Activated B cell treated with CpG ODN at 0.5 μM for 24 hours (primary cell): ENCODE measurements at regions not wholly inside any gene's neighbourhood (a gene's known extent, or its start where the extent isn't known, plus 50 kb on each side); places are given as distances from the start of the nearest gene placed in this dataset.

ENCODE experiments used
- ATAC-seq: fragments of 200-7000 bp; cut with Tn5 transposase; one replicate; pipeline ENCODE4 v1.10.0; 2021; ENCODE audit warnings: low read depth, mild to moderate bottlenecking, moderate library complexity
- CTCF ChIA-PET: fragments of 350-600 bp; sonication (Branson Sonifier 250); formaldehyde crosslinking; loops from one replicate; lab custom pipeline; 2021; ENCODE audit warnings: antibody characterized with exemption; lab: Charles Lee
- POLR2A ChIA-PET: fragments of 350-600 bp; sonication (Branson Sonifier 250); formaldehyde crosslinking; loops from one replicate; lab custom pipeline; 2021; ENCODE audit warnings: antibody characterized with exemption; lab: Charles Lee
- DNase-seq: peaks from one replicate; pipeline ENCODE4 v3.0.0; 2022
- H3K27ac Mint-ChIP-seq: one replicate; pipeline ENCODE4 v1.8.0; 2020; ENCODE audit warnings: mixed read lengths
- H3K27me3 Mint-ChIP-seq: one replicate; pipeline ENCODE4 v1.8.0; 2021; ENCODE audit warnings: mixed read lengths
- H3K36me3 Mint-ChIP-seq: one replicate; pipeline ENCODE4 v1.8.0; 2021; ENCODE audit warnings: low read depth, mixed read lengths
- H3K4me1 Mint-ChIP-seq: one replicate; pipeline ENCODE4 v1.8.0; 2021; ENCODE audit warnings: mixed read lengths
- H3K4me3 Mint-ChIP-seq: one replicate; pipeline ENCODE4 v1.8.0; 2020; ENCODE audit warnings: mild to moderate bottlenecking, mixed read lengths
- H3K9me3 Mint-ChIP-seq: one replicate; pipeline ENCODE4 v1.8.0; 2020; ENCODE audit warnings: mixed read lengths
- CTCF ChIP-seq: fragments of 200-600 bp; IDR thresholded peaks from one replicate; pipeline ENCODE4 v1.8.0; 2022; ENCODE audit warnings: antibody characterized with exemption, mild to moderate bottlenecking
- intact Hi-C: fragments of 100-400 bp; cut with micrococcal nuclease; formaldehyde crosslinking; loops from one replicate; pipeline ENCODE4 v1.15.1; 2024

DNA sequence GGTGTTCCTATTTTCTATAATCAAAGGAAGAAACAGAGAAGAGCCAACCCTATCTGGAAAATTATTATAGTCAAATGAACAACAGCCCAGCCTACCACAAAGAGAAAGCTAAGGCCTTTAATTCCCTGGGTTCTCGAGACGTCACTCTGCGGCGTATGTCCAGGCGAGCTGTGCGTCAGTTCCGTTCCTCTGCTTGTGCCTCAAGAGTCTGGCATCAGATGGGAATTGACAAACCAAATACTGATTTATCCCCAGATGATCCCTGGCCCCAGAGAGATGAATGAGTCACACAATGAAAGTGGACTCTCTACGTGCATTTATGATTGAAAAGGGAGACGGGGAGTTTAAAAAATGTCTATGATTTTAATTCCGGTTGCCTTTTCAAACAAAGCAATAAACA is 151.6 kb upstream of the PDE10A start:
- ATAC-seq = no peak
- DNase-seq = no peak
- no peaks in the 10 kb centered on the region for H3K4me1 Mint-ChIP-seq
- peaks cover 18% of the 10 kb centered on the region for H3K27me3 Mint-ChIP-seq
- no peak for TF ChIP-seq CTCF
- POLR2A ChIA-PET = no interaction called here
- H3K9me3 Mint-ChIP-seq = peaks cover 4% of the 10 kb centered on the region
- CTCF ChIA-PET = no interaction called here
- H3K36me3 Mint-ChIP-seq = no peaks in the 10 kb centered on the region
- no peak overlapping the region for H3K27ac Mint-ChIP-seq
- intact Hi-C loops = no loop called here
- no peak overlapping the region for H3K4me3 Mint-ChIP-seq

DNA sequence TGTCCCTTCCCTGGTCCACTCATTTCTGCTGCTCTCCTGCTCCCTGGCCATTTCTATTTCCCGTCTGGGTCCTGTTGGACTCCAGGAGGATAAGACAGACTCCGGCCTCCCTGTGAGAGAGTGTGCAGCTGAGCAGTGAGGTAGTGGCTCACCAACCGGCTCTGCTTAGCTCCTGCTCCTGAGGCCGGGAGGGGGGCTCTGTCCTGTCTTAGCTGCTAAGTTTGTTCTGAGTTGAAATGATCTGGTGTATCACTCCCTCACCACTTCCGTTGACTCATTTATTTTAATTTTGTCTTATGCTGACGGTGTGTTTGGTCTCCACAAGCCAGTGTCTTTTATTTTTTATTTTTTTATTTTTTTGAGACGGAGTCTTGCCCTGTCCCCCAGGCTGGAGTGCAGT is 148.5 kb upstream of the PDE10A start:
- ATAC-seq (no peak), DNase-seq (no peak)
- ChIA-PET CTCF (no interaction called here), POLR2A (no interaction called here)
- Mint-ChIP-seq H3K27me3 (peaks cover 7% of the 10 kb centered on the region), H3K9me3 (peaks cover 4% of the 10 kb centered on the region), H3K36me3 (no peaks in the 10 kb centered on the region), H3K27ac (no peak overlapping the region), H3K4me3 (no peak overlapping the region), H3K4me1 (no peaks in the 10 kb centered on the region)
- no peak for TF ChIP-seq CTCF
- intact Hi-C loops = no loop called here

- no peaks in the 10 kb centered on the region for H3K36me3 Mint-ChIP-seq
- no peak overlapping the region for H3K4me3 Mint-ChIP-seq
- POLR2A ChIA-PET = no interaction called here
- peaks cover 4% of the 10 kb centered on the region for H3K9me3 Mint-ChIP-seq
- DNase-seq (no peak), ATAC-seq (no peak)
- CTCF ChIA-PET = no interaction called here
- H3K27me3 Mint-ChIP-seq = peaks cover 13% of the 10 kb centered on the region
- H3K4me1 Mint-ChIP-seq = no peaks in the 10 kb centered on the region
- intact Hi-C loops = no loop called here
- H3K27ac Mint-ChIP-seq = no peak overlapping the region
- no peak for TF ChIP-seq CTCF
Measured at GRCh38 chr6:165808021-165808420, 145.0 kb upstream of the PDE10A start.

DNA sequence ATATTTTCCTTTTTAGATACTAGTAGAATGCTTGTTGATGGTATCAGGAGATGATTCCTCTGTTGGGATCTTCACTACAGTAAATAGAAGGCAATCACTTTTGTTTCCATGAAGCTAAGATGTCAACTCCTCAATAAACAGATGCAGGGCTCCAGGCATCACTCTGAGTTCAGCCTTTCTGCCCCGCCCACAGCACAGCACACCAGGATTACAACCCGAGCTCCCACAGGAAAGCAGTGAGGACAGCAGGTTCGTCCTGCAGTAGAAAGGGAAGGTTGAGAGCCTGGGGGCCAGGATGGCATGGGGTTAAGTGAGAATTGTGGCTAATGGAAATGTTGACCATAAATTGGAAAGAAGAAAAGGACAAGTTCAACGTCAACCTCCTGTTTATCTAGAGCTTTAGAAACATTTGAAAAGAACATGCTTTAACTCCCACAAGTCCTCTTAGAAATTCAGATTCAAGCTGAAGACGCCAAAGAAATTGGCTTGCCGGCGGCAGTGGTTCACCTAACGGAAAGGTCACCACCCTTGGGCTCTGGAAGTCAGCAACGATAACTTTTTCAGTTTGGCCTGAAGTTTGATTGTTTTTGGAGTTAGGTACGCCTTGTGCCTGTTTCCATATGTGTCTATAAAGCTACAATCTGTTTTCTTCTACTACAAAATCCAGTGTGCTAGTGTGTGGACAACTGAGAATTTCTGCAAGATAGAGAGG is 144.4 kb upstream of the PDE10A start:
- Mint-ChIP-seq H3K4me3 (no peak overlapping the region), H3K9me3 (peaks cover 4% of the 10 kb centered on the region), H3K4me1 (no peaks in the 10 kb centered on the region), H3K27ac (no peak overlapping the region), H3K27me3 (peaks cover 13% of the 10 kb centered on the region), H3K36me3 (no peaks in the 10 kb centered on the region)
- intact Hi-C loops = no loop called here
- ChIA-PET POLR2A (no interaction called here), CTCF (no interaction called here)
- no peak for ATAC-seq
- no peak for DNase-seq
- no peak for TF ChIP-seq CTCF

GRCh38 chr6:165806126-165806810 is 143.2 kb upstream of the PDE10A start:
- H3K4me1 Mint-ChIP-seq = no peaks in the 10 kb centered on the region
- DNase-seq = no peak
- peaks cover 4% of the 10 kb centered on the region for H3K9me3 Mint-ChIP-seq
- ChIA-PET CTCF (no interaction called here), POLR2A (no interaction called here)
- H3K4me3 Mint-ChIP-seq = no peak overlapping the region
- no peak overlapping the region for H3K27ac Mint-ChIP-seq
- intact Hi-C loops = no loop called here
- no peak for ATAC-seq
- H3K27me3 Mint-ChIP-seq = peaks cover 13% of the 10 kb centered on the region
- no peaks in the 10 kb centered on the region for H3K36me3 Mint-ChIP-seq
- TF ChIP-seq CTCF = no peak
